GM19452 (cell line): ENCODE measurements at regions not wholly inside any gene's neighbourhood (a gene's known extent, or its start where the extent isn't known, plus 50 kb on each side); places are given as distances from the start of the nearest gene placed in this dataset.
"Not testable (repeated sequence)": the region's sequence is repeated elsewhere in the genome, so short reads cannot be mapped to it uniquely, and the experiment has no call there.

Source experiments
- ATAC-seq: cut with Tn5 transposase; IDR thresholded peaks from one replicate; pipeline ENCODE4 v1.9.1; 2021; ENCODE audit not compliant: unreplicated experiment

GRCh38 chr20:40016392-40016791, 672.6 kb downstream of the MAFB start:
- ATAC-seq: no peak

GRCh38 chr20:40012026-40012425, 677.0 kb downstream of the MAFB start:
- ATAC-seq: not testable (repeated sequence)

DNA sequence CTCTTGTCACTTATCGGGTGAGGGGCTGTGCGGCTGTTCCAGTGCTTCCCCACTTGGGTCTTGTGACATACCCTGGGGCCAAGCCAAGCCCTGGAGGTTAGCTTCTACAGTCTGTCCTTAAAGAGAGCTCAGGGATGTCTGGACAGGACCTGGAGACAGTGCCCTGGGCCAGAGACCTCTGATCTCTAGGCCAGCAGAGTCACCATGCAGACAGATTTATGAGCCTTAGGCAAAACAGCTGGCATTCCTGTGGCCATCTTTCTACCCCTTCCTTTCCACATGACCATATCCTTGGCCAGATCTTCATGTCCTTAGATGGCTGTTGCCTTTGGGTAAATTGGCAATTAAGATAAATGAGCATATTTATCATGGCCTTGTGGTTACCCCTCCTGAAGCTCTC, 678.6 kb downstream of the MAFB start:
- no peak for ATAC-seq

- no peak for ATAC-seq
Observed at GRCh38 chr20:40009542-40009941, 679.5 kb downstream of the MAFB start.

DNA sequence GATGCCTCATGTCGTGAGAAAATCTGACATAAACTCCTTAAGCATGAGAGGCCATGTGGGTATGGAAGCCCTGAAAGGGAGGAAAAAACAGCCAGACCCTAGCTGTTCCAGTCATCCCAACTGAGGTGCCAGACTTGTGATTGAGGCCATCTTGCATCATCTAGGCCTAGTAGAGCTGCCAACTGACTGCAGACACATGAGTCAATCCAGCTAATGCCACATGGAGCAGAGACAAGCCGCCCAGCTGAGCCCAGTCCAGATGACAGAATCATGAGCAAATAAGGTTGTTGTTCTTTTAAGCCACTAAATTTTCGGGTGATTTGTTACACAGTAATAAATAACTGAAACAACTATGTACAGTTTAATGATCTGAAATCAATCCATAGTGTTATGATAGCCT, 680.9 kb downstream of the MAFB start:
- no peak for ATAC-seq

- ATAC-seq: no peak
Observed at GRCh38 chr20:40006168-40006860, 682.7 kb downstream of the MAFB start.

DNA sequence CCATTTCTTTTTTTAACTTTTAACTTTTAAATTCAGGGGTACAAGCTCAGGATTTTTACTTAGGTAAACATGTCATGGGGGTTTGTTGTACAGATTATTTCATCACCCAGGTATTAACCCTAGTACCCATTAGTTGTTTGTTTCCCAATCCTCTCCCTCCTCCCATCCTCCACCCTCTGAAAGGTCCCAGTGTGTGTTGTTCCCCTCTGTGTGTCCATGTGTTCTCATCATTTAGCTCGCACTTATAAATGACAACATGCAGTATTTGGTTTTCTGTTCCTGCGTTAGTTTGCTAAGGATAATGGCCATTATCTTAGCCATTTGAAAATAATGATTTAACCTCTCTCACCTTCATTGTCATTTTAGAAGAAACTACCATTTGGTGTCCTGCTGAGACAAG, 684.9 kb downstream of the MAFB start:
- not testable (repeated sequence) for ATAC-seq

DNA sequence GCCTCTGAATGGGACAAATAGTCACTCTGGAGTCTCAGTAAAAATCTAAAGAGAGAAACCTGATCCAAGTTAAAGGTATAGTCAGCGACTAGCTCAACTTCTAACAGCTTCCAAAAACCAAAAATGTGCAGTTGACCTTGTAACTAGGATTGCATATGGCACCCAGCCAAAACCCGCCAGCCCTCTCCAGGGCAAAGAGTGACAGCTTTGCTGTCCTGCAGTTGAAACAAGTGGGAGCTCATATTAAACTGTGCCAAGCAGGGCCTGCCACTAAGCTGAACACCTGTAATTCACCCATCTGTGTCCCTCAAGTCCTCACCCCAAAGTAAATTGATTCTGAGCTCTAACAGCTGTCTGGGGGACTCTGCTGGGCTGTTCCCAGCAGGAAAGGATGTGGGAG, 695.3 kb downstream of the MAFB start:
- no peak for ATAC-seq

GRCh38 chr20:39990692-39991091, 698.3 kb downstream of the MAFB start:
- no peak for ATAC-seq

- no peak for ATAC-seq
Observed at GRCh38 chr20:39988991-39989390, 700.0 kb downstream of the MAFB start.

GRCh38 chr20:39986173-39986904, 702.7 kb downstream of the MAFB start:
- no peak for ATAC-seq

- ATAC-seq: no peak
Observed at GRCh38 chr20:39985271-39985827, 703.7 kb downstream of the MAFB start.

GRCh38 chr20:39983655-39984054, 705.4 kb downstream of the MAFB start:
- no peak for ATAC-seq

DNA sequence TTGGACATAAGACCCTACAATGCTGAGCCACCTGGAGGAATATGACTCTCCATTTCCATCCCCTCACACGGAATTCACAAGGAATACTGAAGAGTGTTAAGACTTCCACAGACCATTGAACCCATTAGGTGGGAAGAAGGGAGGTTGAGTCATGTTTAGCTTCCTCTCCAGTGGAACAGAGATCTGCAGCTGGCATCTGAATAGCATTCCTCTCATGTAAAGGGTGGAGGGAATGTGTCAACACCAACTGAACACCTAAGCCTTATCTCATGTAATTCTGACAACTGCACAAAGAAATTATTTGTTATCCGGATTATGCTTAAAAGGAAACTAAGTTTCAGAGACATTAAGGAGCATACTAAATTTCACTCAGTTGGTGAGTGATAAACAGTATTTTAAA, 705.9 kb downstream of the MAFB start:
- no peak for ATAC-seq

- ATAC-seq: no peak
Observed at GRCh38 chr20:39974966-39975501, 714.0 kb downstream of the MAFB start.

- no peak for ATAC-seq
Observed at GRCh38 chr20:39968495-39968894, 720.5 kb downstream of the MAFB start.

DNA sequence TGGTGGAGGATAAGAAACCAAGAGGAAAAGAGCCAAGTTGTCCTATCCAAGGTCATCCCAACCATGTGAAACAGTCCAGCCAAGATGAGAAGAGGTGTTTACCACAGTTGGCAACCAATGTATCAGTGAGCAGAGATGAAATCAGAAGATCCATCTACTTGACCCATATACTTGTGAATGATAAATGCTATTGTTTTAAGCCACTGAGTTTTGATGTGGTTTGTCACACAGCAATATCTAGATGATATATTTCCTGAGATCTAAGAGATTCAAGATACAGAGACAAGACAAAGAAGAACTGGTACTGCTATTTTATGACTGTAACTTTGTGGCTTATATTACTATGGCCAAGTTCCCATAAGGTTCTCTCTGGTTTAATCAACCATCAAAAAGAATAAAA, 721.2 kb downstream of the MAFB start:
- no peak for ATAC-seq

- no peak for ATAC-seq
Observed at GRCh38 chr20:39961637-39962244, 727.3 kb downstream of the MAFB start.

GRCh38 chr20:39960522-39961428, 728.3 kb downstream of the MAFB start:
- no peak for ATAC-seq

- ATAC-seq: not testable (repeated sequence)
Observed at GRCh38 chr20:39957911-39958310, 731.1 kb downstream of the MAFB start.

DNA sequence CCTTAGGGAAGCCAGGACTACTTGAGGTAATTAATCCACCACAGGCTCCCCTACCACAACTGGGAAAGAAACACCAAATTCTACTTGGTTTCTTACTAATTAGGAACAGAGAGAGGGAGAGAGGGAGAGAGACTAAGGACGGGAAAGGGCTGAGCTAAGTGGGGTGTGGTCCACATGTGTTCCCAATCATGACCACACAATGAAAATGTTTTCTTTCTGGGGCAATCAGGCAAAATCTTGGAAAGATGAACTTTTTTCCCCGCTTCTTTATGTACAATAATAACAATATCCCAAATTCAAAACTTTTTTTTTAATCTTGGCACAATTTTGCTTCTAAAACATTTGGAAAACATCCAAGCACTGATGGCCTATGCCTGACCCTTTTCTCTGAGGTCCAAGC, 734.4 kb downstream of the MAFB start:
- ATAC-seq: no peak
